Spleen (tissue), 11 donors: ENCODE measurements at regions not wholly inside any gene's neighbourhood (a gene's known extent, or its start where the extent isn't known, plus 50 kb on each side); places are given as distances from the start of the nearest gene placed in this dataset.

Source experiments
- DNase-seq: peaks from one replicate; pipeline ENCODE4 v3.0.0-alpha.2; 2020
- H3K27ac ChIP-seq, 8 donors: fragments of 200-600 bp; sonication (generic) in 7 of 8; 1 replicate in 4 of 8; 2 replicates in 4 of 8; pipeline versions ENCODE4 v1.5.0 to v1.8.0; 2016 to 2021; ENCODE audit warnings: inconsistent platforms in 4 of 8, mild to moderate bottlenecking in 4 of 8, moderate library complexity in 1 of 8
- H3K27me3 ChIP-seq, 7 donors: fragments of 200-600 bp; sonication (generic) in 6 of 7; replicated peaks in 1 of 7; 1 replicate in 4 of 7; 2 replicates in 3 of 7; pipeline versions ENCODE4 v1.5.0 to v1.8.0; 2016 to 2021; ENCODE audit warnings: inconsistent platforms in 3 of 7, mild to moderate bottlenecking in 1 of 7
- H3K36me3 ChIP-seq, 6 donors: fragments of 200-600 bp; sonication (generic) in 5 of 6; 1 replicate in 4 of 6; 2 replicates in 2 of 6; pipeline versions ENCODE4 v1.5.0 to v1.8.0; 2016 to 2021; ENCODE audit warnings: inconsistent platforms in 2 of 6
- H3K4me1 ChIP-seq, 6 donors: fragments of 200-600 bp; sonication (generic) in 5 of 6; 1 replicate in 3 of 6; 2 replicates in 3 of 6; pipeline versions ENCODE4 v1.5.0 to v1.8.0; 2016 to 2021; ENCODE audit warnings: inconsistent platforms in 3 of 6
- H3K4me3 ChIP-seq, 8 donors: fragments of 200-600 bp; sonication (generic) in 7 of 8; 1 replicate in 4 of 8; 2 replicates in 4 of 8; pipeline versions ENCODE4 v1.5.0 to v1.8.0; 2016 to 2021; ENCODE audit warnings: inconsistent platforms in 4 of 8, mild to moderate bottlenecking in 4 of 8, moderate library complexity in 2 of 8
- H3K9me3 ChIP-seq, 8 donors: fragments of 200-600 bp; sonication (generic) in 7 of 8; 1 replicate in 4 of 8; 2 replicates in 4 of 8; pipeline versions ENCODE4 v1.5.0 to v1.8.0; 2016 to 2021; ENCODE audit warnings: inconsistent platforms in 4 of 8
- CTCF ChIP-seq, 11 experiments: fragments of 200-600 bp in 7 of 11; fragments of 450-650 bp in 4 of 11; sonication (generic) in 4 of 11; IDR thresholded peaks in 8 of 11; conservative IDR thresholded peaks in 3 of 11; 1 replicate in 7 of 11; 2 replicates in 4 of 11; pipeline versions ENCODE4 v1.4.0 to v1.8.0; 2016 to 2021; ENCODE audit warnings: antibody characterized with exemption in 11 of 11, inconsistent platforms in 4 of 11, mild to moderate bottlenecking in 1 of 11
- POLR2A ChIP-seq, 3 donors: fragments of 450-650 bp; IDR thresholded peaks; one replicate each; pipeline ENCODE4 v1.5.1; 2017; ENCODE audit warnings: antibody characterized with exemption in 3 of 3, mild to moderate bottlenecking in 1 of 3
- POLR2AphosphoS5 ChIP-seq, 3 donors: sonication (generic); formaldehyde crosslinking; IDR thresholded peaks; one replicate each; pipeline ENCODE4 v1.5.1; 2017; ENCODE audit warnings: antibody characterized with exemption in 3 of 3
- WGBS, 5 donors: extraction: QIAGEN DNeasy Blood & Tissue Kit in 3 of 5; methylation state at CpG; one replicate each; pipeline versions ENCODE4 v1.1.5 to v1.1.7; 2013 to 2018; 5-methylcytosine and 5-hydroxymethylcytosine counted together
- intact Hi-C: fragments of 100-400 bp; cut with DNase I; formaldehyde crosslinking; loops from one replicate; pipeline ENCODE4 v1.15.0; 2023; ENCODE audit warnings: low total_unique reads
- donor health status: healthy with polysubstance abuse.
- donor health status: DM: no; HTN: no; CAD: no; lungs with moderate emphysema.
- donor health status: DM: no; HTN: no; CAD: no.
- donor health status: Bipolar disorder and iron deficiency.
- donor health status: healthy.
- donor health status: DM: no; HTN: no; CAD: no.
- donor health status: DM: yes; HTN: yes; CAD: no.

- Histone ChIP-seq H3K4me1 (no peaks in the 10 kb centered on the region), H3K9me3 (peaks cover 0 to 3% (median 0%) of the 10 kb centered on the region in 8 donors), H3K27me3 (no peaks in the 10 kb centered on the region), H3K36me3 (no peaks in the 10 kb centered on the region), H3K27ac (no peak overlapping the region), H3K4me3 (no peak overlapping the region)
- 76 to 90% (median 85%) methylated on average over 3 of the region's 3 CpGs for whole genome bisulfite sequencing, 5 donors
- no peak for DNase-seq
- intact Hi-C loops = no loop called here
- TF ChIP-seq POLR2AphosphoS5 (IDR thresholded peaks at IDR 0.05) = no peak
- TF ChIP-seq CTCF (IDR thresholded peaks at IDR 0.05 in 8 of 11, conservative IDR thresholded peaks at IDR 0.05 in 3 of 11) = no peak
- TF ChIP-seq POLR2A (IDR thresholded peaks at IDR 0.05) = no peak
Observed at GRCh38 chr13:31462766-31463165, 263.0 kb downstream of the B3GLCT start.

DNA sequence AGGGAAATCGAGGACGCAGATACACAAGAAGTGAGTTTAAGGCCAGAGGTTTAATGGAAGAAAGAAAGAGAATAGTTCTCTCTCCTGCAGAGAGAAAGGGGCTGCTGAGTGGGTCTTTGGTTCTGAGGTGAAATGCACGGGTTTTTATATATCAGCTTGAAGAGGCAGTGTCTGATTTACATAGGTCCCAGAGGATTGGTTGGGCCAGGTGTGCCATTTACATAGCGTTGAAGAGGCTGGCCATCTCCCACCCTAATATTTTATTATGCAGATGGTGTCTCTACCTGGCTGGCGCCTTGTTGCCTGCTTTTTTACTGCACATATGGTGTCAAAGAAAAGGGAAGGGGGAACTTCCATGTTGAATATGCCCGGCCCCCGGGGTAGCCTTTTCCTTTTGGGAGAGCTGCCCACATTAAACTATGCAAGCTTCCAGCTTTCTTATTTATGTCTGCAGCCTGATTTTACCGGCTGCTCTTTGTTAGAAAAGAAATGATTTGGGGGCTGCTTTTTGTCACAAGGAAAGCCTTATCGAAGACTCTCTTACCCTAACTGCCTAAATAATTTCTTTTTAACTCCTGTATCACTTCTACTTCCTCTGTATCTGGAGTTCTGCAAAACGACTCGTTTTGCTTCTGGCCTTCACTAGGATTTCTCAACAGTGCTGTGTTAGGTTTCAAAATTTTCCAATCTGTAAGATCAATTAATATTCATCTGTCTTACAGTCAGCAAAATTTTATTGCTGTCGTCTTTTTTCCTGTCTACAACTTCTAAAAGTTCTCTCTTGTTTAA is 268.5 kb downstream of the B3GLCT start:
- intact Hi-C loops = no loop called here
- Histone ChIP-seq H3K36me3 (no peaks in the 10 kb centered on the region), H3K4me1 (no peaks in the 10 kb centered on the region), H3K27me3 (no peaks in the 10 kb centered on the region), H3K4me3 (no peak overlapping the region), H3K27ac (no peak overlapping the region), H3K9me3 (no peaks in the 10 kb centered on the region)
- whole genome bisulfite sequencing, 5 donors = 64 to 77% (median 69%) methylated on average over 12 of the region's 12 CpGs
- TF ChIP-seq POLR2A (IDR thresholded peaks at IDR 0.05) (no peak), POLR2AphosphoS5 (IDR thresholded peaks at IDR 0.05) (no peak), CTCF (IDR thresholded peaks at IDR 0.05 in 8 of 11, conservative IDR thresholded peaks at IDR 0.05 in 3 of 11) (no peak)
- no peak for DNase-seq

- TF ChIP-seq POLR2AphosphoS5 (IDR thresholded peaks at IDR 0.05) (no peak), POLR2A (IDR thresholded peaks at IDR 0.05) (no peak), CTCF (IDR thresholded peaks at IDR 0.05 in 8 of 11, conservative IDR thresholded peaks at IDR 0.05 in 3 of 11) (no peak)
- no peak for DNase-seq
- Histone ChIP-seq H3K4me3 (no peak overlapping the region), H3K27ac (no peak overlapping the region), H3K9me3 (no peaks in the 10 kb centered on the region), H3K27me3 (peaks cover 0 to 5% (median 0%) of the 10 kb centered on the region in 7 donors), H3K36me3 (no peaks in the 10 kb centered on the region), H3K4me1 (no peaks in the 10 kb centered on the region)
- intact Hi-C loops = no loop called here
Observed at GRCh38 chr13:31469377-31469776, 269.6 kb downstream of the B3GLCT start.

GRCh38 chr13:31476266-31476665 is 263.1 kb upstream of the RXFP2 start:
- no peak overlapping the region for H3K27ac ChIP-seq
- TF ChIP-seq POLR2AphosphoS5 (IDR thresholded peaks at IDR 0.05) = no peak
- no peak for TF ChIP-seq CTCF (IDR thresholded peaks at IDR 0.05 in 8 of 11, conservative IDR thresholded peaks at IDR 0.05 in 3 of 11)
- no peak for TF ChIP-seq POLR2A (IDR thresholded peaks at IDR 0.05)
- WGBS, 5 donors = 46 to 66% (median 65%) methylated on average over 6 of the region's 6 CpGs

More at GRCh38 chr13:31476266-31476665, 263.1 kb upstream of the RXFP2 start:
- H3K4me3 ChIP-seq = no peak overlapping the region
- no peaks in the 10 kb centered on the region for H3K9me3 ChIP-seq
- intact Hi-C loops = no loop called here
- H3K27me3 ChIP-seq = peaks cover 0 to 5% (median 0%) of the 10 kb centered on the region in 7 donors
- H3K4me1 ChIP-seq = no peaks in the 10 kb centered on the region
- DNase-seq = no peak
- H3K36me3 ChIP-seq = no peaks in the 10 kb centered on the region
